GM19468 (cell line): ENCODE measurements at regions not wholly inside any gene's neighbourhood (a gene's known extent, or its start where the extent isn't known, plus 50 kb on each side); places are given as distances from the start of the nearest gene placed in this dataset.

Experiments
- ATAC-seq: cut with Tn5 transposase; IDR thresholded peaks from one replicate; pipeline ENCODE4 v1.9.1; 2021; ENCODE audit warnings: mild to moderate bottlenecking, moderate library complexity, moderate number of reproducible peaks; ENCODE audit not compliant: unreplicated experiment; ENCODE audit errors: extremely low read depth

GRCh38 chr4:23558101-23558500 is 331.7 kb downstream of the PPARGC1A start:
- ATAC-seq, result no peak

GRCh38 chr4:23547601-23548000 is 342.2 kb downstream of the PPARGC1A start:
- no peak for ATAC-seq

- ATAC-seq, result no peak
Observed at GRCh38 chr4:23547096-23547495, 342.8 kb downstream of the PPARGC1A start.

GRCh38 chr4:23539969-23540569 is 349.8 kb downstream of the PPARGC1A start:
- no peak for ATAC-seq

GRCh38 chr4:23533859-23534258 is 356.0 kb downstream of the PPARGC1A start:
- no peak for ATAC-seq

GRCh38 chr4:23516716-23517115 is 373.1 kb downstream of the PPARGC1A start:
- ATAC-seq, result no peak

- no peak for ATAC-seq
Observed at GRCh38 chr4:23504083-23504482, 385.8 kb downstream of the PPARGC1A start.

GRCh38 chr4:23500894-23501449 is 388.9 kb downstream of the PPARGC1A start:
- ATAC-seq, result no peak

GRCh38 chr4:23485801-23486200 is 404.0 kb downstream of the PPARGC1A start:
- no peak for ATAC-seq

- ATAC-seq, result no peak
Observed at GRCh38 chr4:23484689-23485088, 405.2 kb downstream of the PPARGC1A start.

- no peak for ATAC-seq
Observed at GRCh38 chr4:23483320-23483960, 406.4 kb downstream of the PPARGC1A start.

- ATAC-seq, result no peak
Observed at GRCh38 chr4:23481566-23481965, 408.3 kb downstream of the PPARGC1A start.

GRCh38 chr4:23477905-23478304 is 411.9 kb downstream of the PPARGC1A start:
- no peak for ATAC-seq

- no peak for ATAC-seq
Observed at GRCh38 chr4:23476515-23477090, 413.2 kb downstream of the PPARGC1A start.

- ATAC-seq, result no peak
Observed at GRCh38 chr4:23463071-23463470, 426.8 kb downstream of the PPARGC1A start.

- ATAC-seq, result no peak
Observed at GRCh38 chr4:23458054-23458453, 431.8 kb downstream of the PPARGC1A start.

- ATAC-seq, result no peak
Observed at GRCh38 chr4:23456864-23457263, 433.0 kb downstream of the PPARGC1A start.

- ATAC-seq, result no peak
Observed at GRCh38 chr4:23455456-23456158, 434.2 kb downstream of the PPARGC1A start.

- no peak for ATAC-seq
Observed at GRCh38 chr4:23441530-23442069, 448.2 kb downstream of the PPARGC1A start.

GRCh38 chr4:23438764-23439163 is 451.1 kb downstream of the PPARGC1A start:
- no peak for ATAC-seq

GRCh38 chr4:23429497-23429896 is 460.4 kb downstream of the PPARGC1A start:
- no peak for ATAC-seq
